Esophagus squamous epithelium (tissue), 5 donors: ENCODE measurements at regions not wholly inside any gene's neighbourhood (a gene's known extent, or its start where the extent isn't known, plus 50 kb on each side); places are given as distances from the start of the nearest gene placed in this dataset.

ENCODE experiments used
- DNase-seq: peaks from one replicate; lab custom pipeline; 2025; lab: John Stamatoyannopoulos, UW
- H3K27ac ChIP-seq, 4 donors: fragments of 200-600 bp; sonication (generic); one replicate each; pipeline ENCODE4 v1.5.1; 2016 to 2019; ENCODE audit warnings: mild to moderate bottlenecking in 1 of 4
- H3K27me3 ChIP-seq, 4 donors: fragments of 200-600 bp; sonication (generic); 1 replicate in 3 of 4; 2 replicates in 1 of 4; pipeline versions ENCODE4 v1.5.1 to v1.6.0; 2017 to 2021; ENCODE audit warnings: antibody characterized with exemption in 1 of 4
- H3K36me3 ChIP-seq, 3 donors: fragments of 200-600 bp; sonication (generic); one replicate each; pipeline ENCODE4 v1.5.1; 2016 to 2019
- H3K4me1 ChIP-seq, 3 donors: fragments of 200-600 bp; sonication (generic); one replicate each; pipeline ENCODE4 v1.5.1; 2017 to 2019
- H3K4me3 ChIP-seq, 4 donors: fragments of 200-600 bp; sonication (generic); 1 replicate in 3 of 4; 2 replicates in 1 of 4; pipeline ENCODE4 v1.5.1; 2016 to 2019; ENCODE audit warnings: mild to moderate bottlenecking in 2 of 4, moderate library complexity in 1 of 4
- H3K9me3 ChIP-seq, 3 donors: fragments of 200-600 bp; sonication (generic); one replicate each; pipeline ENCODE4 v1.5.1; 2016 to 2019
- CTCF ChIP-seq, 6 experiments: fragments of 450-650 bp in 4 of 6; fragments of 200-600 bp in 2 of 6; sonication (generic) in 2 of 6; IDR thresholded peaks; one replicate each; pipeline ENCODE4 v1.5.1; 2016 to 2019; ENCODE audit warnings: antibody characterized with exemption in 6 of 6, mild to moderate bottlenecking in 4 of 6, moderate library complexity in 4 of 6
- POLR2A ChIP-seq, 4 donors: fragments of 450-650 bp; IDR thresholded peaks; one replicate each; pipeline ENCODE4 v1.6.1; 2017; ENCODE audit warnings: antibody characterized with exemption in 4 of 4, mild to moderate bottlenecking in 4 of 4, moderate library complexity in 3 of 4
- WGBS, 2 donors: methylation state at CpG; one replicate each; pipeline ENCODE4 v1.1.5; 2018; 5-methylcytosine and 5-hydroxymethylcytosine counted together
- intact Hi-C: fragments of 100-400 bp; cut with DNase I; formaldehyde crosslinking; loops from one replicate; pipeline ENCODE4 v1.15.0; 2022
- donor health status: DM: yes; HTN: yes; CAD: no.

GRCh38 chr5:96093340-96093739, 131.7 kb upstream of the ELL2 start:
- peaks cover 17 to 52% (median 18%) of the 10 kb centered on the region in 3 donors for H3K4me1 ChIP-seq
- H3K36me3 ChIP-seq, result no peaks in the 10 kb centered on the region
- WGBS, 2 donors, result 40 to 49% methylated on average over 3 of the region's 3 CpGs
- intact Hi-C loops, result no loop called here
- DNase-seq, result no peak
- H3K27me3 ChIP-seq, result no peaks in the 10 kb centered on the region
- H3K27ac ChIP-seq, result peak overlapping the region; percentile 57 to 84 (median 74)
- TF ChIP-seq CTCF (IDR thresholded peaks at IDR 0.05) (no peak), POLR2A (IDR thresholded peaks at IDR 0.05) (no peak)
- no peak overlapping the region for H3K4me3 ChIP-seq
- no peaks in the 10 kb centered on the region for H3K9me3 ChIP-seq

GRCh38 chr5:96091874-96092273, 130.2 kb upstream of the ELL2 start:
- H3K4me1 ChIP-seq, result peaks cover 17 to 59% (median 18%) of the 10 kb centered on the region in 3 donors
- no peaks in the 10 kb centered on the region for H3K27me3 ChIP-seq
- 95 to 96% methylated on average over 1 of the region's 1 CpG for WGBS, 2 donors
- TF ChIP-seq POLR2A (IDR thresholded peaks at IDR 0.05), result no peak
- no peak for TF ChIP-seq CTCF (IDR thresholded peaks at IDR 0.05)
- no peaks in the 10 kb centered on the region for H3K9me3 ChIP-seq
- no peak for DNase-seq
- intact Hi-C loops, result no loop called here
- no peak overlapping the region for H3K4me3 ChIP-seq
- peak overlapping the region in 1 of 4 donors; percentile 71 for H3K27ac ChIP-seq
- H3K36me3 ChIP-seq, result no peaks in the 10 kb centered on the region

- intact Hi-C loops, result no loop called here
Observed at GRCh38 chr5:96090215-96090614, 128.6 kb upstream of the ELL2 start.

GRCh38 chr5:96088706-96089498, 127.3 kb upstream of the ELL2 start:
- no peak for TF ChIP-seq POLR2A (IDR thresholded peaks at IDR 0.05)
- TF ChIP-seq CTCF (IDR thresholded peaks at IDR 0.05), result no peak
- no peaks in the 10 kb centered on the region for H3K36me3 ChIP-seq
- DNase-seq, result no peak
- H3K27ac ChIP-seq, result no peak overlapping the region
- H3K27me3 ChIP-seq, result no peaks in the 10 kb centered on the region
- intact Hi-C loops, result no loop called here
- H3K9me3 ChIP-seq, result no peaks in the 10 kb centered on the region
- H3K4me1 ChIP-seq, result peaks cover 5 to 44% (median 12%) of the 10 kb centered on the region in 3 donors
- no peak overlapping the region for H3K4me3 ChIP-seq
- 61 to 64% methylated on average over 4 of the region's 4 CpGs for WGBS, 2 donors

More at GRCh38 chr5:96090215-96090614, 128.6 kb upstream of the ELL2 start:
- H3K27ac ChIP-seq, result no peak overlapping the region
- TF ChIP-seq POLR2A (IDR thresholded peaks at IDR 0.05) (no peak), CTCF (IDR thresholded peaks at IDR 0.05) (no peak)
- no peak overlapping the region for H3K4me3 ChIP-seq
- H3K9me3 ChIP-seq, result no peaks in the 10 kb centered on the region
- DNase-seq, result no peak
- no peaks in the 10 kb centered on the region for H3K27me3 ChIP-seq
- H3K4me1 ChIP-seq, result peaks cover 9 to 49% (median 18%) of the 10 kb centered on the region in 3 donors
- H3K36me3 ChIP-seq, result no peaks in the 10 kb centered on the region
- WGBS, 2 donors, result 100% methylated on average over 1 of the region's 1 CpG

GRCh38 chr5:96087939-96088338, 126.3 kb upstream of the ELL2 start:
- Histone ChIP-seq H3K4me1 (peaks cover 5 to 34% (median 7%) of the 10 kb centered on the region in 3 donors), H3K9me3 (no peaks in the 10 kb centered on the region), H3K27ac (no peak overlapping the region), H3K36me3 (no peaks in the 10 kb centered on the region), H3K27me3 (no peaks in the 10 kb centered on the region), H3K4me3 (no peak overlapping the region)
- 40 to 51% methylated on average over 3 of the region's 3 CpGs for WGBS, 2 donors
- no peak for DNase-seq
- intact Hi-C loops, result no loop called here
- TF ChIP-seq CTCF (IDR thresholded peaks at IDR 0.05) (no peak), POLR2A (IDR thresholded peaks at IDR 0.05) (no peak)
